ENCODE measurements at regions not wholly inside any gene's neighbourhood (a gene's known extent, or its start where the extent isn't known, plus 50 kb on each side); places are given as distances from the start of the nearest gene placed in this dataset.

DNA sequence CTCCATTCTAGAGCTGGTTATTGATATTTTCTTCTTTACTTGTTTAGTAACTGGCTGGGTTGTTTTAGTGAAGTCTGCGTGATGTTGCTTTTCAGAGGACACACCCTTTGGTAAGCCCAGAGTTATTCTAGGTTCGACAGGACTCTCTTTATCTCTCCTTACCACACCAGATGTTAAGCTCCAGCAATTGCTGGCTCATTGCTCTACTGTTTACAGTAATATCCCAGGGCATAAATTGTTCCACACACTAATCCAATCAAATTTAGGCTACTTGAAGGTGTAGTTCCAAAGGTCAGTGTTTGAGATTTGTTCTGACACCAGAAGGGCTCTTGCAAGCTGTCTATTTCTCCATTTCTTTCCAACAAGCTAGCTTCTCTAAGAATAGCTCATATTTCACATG, 506.6 kb downstream of the NR4A2 start:
- DNase-seq (ENCODE audit: low spot score), result no peak
- in situ Hi-C loops (cut with MboI; ENCODE audit: low sequenced_read_pairs, unreplicated experiment), result no loop called here
- no peak for TF ChIP-seq CTCF (IDR thresholded peaks at IDR 0.05; ENCODE audit: borderline replicate concordance, control extremely low read depth, extremely low read depth, insufficient read depth, missing control alignments)

GRCh38 chr2:155815851-155816250, 516.7 kb downstream of the NR4A2 start:
- TF ChIP-seq CTCF (IDR thresholded peaks at IDR 0.05; ENCODE audit: borderline replicate concordance, control extremely low read depth, extremely low read depth, insufficient read depth, missing control alignments), result peak; percentile 51
- peak; percentile 11 for DNase-seq (ENCODE audit: low spot score)
- in situ Hi-C loops (cut with MboI; ENCODE audit: low sequenced_read_pairs, unreplicated experiment), result loop anchor here (25.0 kb wide), 1 partner anchor 454 kb away; no protein-coding TSS in a partner anchor

DNA sequence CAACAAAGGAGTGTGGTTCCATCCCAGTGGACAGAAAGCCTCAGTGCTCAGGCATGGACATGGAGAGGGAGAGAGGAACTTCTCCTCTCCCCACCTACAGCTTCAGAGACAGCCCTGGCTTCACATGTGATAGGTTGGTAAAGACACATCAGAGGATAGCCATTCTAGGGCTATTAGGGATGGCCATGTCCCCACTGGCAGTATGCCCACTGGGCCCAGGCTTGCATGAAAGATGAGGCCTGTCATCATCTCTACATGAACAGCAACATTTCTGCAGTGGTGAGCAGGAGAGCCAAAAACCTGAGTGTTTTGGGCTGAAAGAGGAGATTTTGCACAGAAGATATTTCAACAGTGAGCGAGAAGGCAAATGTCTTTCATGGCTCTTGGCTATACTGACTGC, 517.2 kb downstream of the NR4A2 start:
- DNase-seq (ENCODE audit: low spot score), result no peak
- TF ChIP-seq CTCF (IDR thresholded peaks at IDR 0.05; ENCODE audit: borderline replicate concordance, control extremely low read depth, extremely low read depth, insufficient read depth, missing control alignments), result no peak
- in situ Hi-C loops (cut with MboI; ENCODE audit: low sequenced_read_pairs, unreplicated experiment), result loop anchor here (25.0 kb wide), 1 partner anchor 453 kb away; no protein-coding TSS in a partner anchor

DNA sequence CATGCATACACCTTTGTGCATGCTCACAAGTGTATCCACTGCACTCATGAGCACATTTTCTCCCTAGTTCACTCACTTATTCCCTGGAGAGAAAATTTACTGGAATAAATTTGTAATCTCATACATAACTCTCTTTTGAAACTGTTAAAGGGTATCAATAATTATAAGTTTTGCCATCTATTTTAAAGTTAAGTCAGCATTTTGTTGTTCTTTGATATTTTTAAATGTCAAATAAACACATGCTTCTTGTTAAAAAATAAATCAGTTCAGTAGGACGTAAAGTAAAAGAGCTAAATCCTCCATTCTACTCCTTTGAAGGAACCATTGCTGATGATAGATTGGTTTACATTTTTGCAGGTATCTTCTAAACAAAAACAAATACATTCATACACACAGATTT, 522.1 kb downstream of the NR4A2 start:
- in situ Hi-C loops (cut with MboI; ENCODE audit: low sequenced_read_pairs, unreplicated experiment), result loop anchor here (25.0 kb wide), 1 partner anchor 448 kb away; no protein-coding TSS in a partner anchor
- TF ChIP-seq CTCF (IDR thresholded peaks at IDR 0.05; ENCODE audit: borderline replicate concordance, control extremely low read depth, extremely low read depth, insufficient read depth, missing control alignments), result no peak
- DNase-seq (ENCODE audit: low spot score), result no peak

- no peak for TF ChIP-seq CTCF (IDR thresholded peaks at IDR 0.05; ENCODE audit: borderline replicate concordance, control extremely low read depth, extremely low read depth, insufficient read depth, missing control alignments)
- in situ Hi-C loops (cut with MboI; ENCODE audit: low sequenced_read_pairs, unreplicated experiment), result loop anchor here (25.0 kb wide), 1 partner anchor 441 kb away; no protein-coding TSS in a partner anchor
- no peak for DNase-seq (ENCODE audit: low spot score)
Observed at GRCh38 chr2:155802888-155803287, 529.6 kb downstream of the NR4A2 start.

DNA sequence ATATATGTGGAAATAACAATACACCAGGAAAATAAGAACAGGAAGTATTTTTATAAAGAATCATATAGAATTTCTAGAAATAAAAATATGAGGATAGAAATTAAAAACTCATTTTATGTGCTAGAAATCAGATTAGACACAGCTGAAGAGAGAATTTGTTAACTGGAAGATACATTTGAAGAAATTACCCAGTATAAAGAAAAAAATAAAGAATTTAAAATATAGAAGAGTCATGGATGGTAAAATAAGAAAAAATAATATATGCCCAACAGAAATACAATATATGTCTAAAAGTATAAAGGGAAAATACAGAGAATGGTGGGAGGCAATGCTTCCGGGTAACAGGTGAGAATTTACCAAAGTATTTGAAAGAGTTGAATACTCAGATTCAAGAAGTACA, 539.9 kb downstream of the NR4A2 start:
- no peak for DNase-seq (ENCODE audit: low spot score)
- no peak for TF ChIP-seq CTCF (IDR thresholded peaks at IDR 0.05; ENCODE audit: borderline replicate concordance, control extremely low read depth, extremely low read depth, insufficient read depth, missing control alignments)
- in situ Hi-C loops (cut with MboI; ENCODE audit: low sequenced_read_pairs, unreplicated experiment), result no loop called here

GRCh38 chr2:155770516-155770915, 562.0 kb downstream of the NR4A2 start:
- no peak for DNase-seq (ENCODE audit: low spot score)
- in situ Hi-C loops (cut with MboI; ENCODE audit: low sequenced_read_pairs, unreplicated experiment), result no loop called here
- no peak for TF ChIP-seq CTCF (IDR thresholded peaks at IDR 0.05; ENCODE audit: borderline replicate concordance, control extremely low read depth, extremely low read depth, insufficient read depth, missing control alignments)

Data from GM13976 (cell line).